ENCODE measurements at regions not wholly inside any gene's neighbourhood (a gene's known extent, or its start where the extent isn't known, plus 50 kb on each side); places are given as distances from the start of the nearest gene placed in this dataset.

- TF ChIP-seq POLR2A (IDR thresholded peaks at IDR 0.05) (no peak), CTCF (IDR thresholded peaks at IDR 0.05) (no peak)
Observed at GRCh38 chr9:21682981-21683380, 119.5 kb upstream of the MTAP start.

Measured in adrenal gland (tissue), 5 donors.